GM19324 (cell line): ENCODE measurements at regions not wholly inside any gene's neighbourhood (a gene's known extent, or its start where the extent isn't known, plus 50 kb on each side); places are given as distances from the start of the nearest gene placed in this dataset.
"Not testable (repeated sequence)": the region's sequence is repeated elsewhere in the genome, so short reads cannot be mapped to it uniquely, and the experiment has no call there.

Source experiments
- ATAC-seq: cut with Tn5 transposase; IDR thresholded peaks from one replicate; pipeline ENCODE4 v1.9.1; 2021; ENCODE audit warnings: mild to moderate bottlenecking, moderate library complexity; ENCODE audit not compliant: unreplicated experiment, low FRiP score

- no peak for ATAC-seq
Observed at GRCh38 chr10:124156524-124157260, 63.3 kb upstream of the CHST15 start.

DNA sequence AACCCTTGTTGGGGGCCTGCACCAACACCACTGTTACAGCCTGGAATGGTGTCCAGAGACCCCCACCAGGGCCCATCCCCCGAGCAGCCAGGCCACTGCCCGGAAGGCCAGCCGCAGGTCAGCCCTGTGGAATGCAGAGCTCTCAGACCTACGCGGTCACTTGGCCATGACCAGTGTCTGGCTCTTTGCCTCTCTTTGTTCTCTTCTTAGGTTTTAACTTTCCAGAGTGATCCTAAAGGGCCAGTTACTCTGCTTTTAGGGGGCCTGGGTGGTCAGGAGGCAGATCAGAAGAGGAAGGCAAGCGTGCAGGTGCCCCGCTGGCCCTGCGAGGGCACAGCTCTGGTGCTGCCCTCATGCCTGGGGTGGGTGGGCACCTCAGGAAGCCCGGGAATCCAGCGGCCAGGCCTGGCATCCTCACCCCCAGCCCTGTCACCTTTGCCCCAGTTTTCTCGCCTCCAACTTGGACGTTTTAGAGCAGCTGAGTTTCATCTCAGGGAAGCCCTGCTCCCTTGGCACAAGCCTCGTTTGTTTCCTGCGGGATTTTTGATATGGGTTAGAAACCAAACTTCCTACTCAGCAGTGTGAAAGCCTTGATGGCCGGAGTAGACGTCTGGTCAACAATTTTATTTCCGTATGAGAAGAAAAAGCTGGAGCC is 62.5 kb upstream of the CHST15 start:
- ATAC-seq, result no peak

DNA sequence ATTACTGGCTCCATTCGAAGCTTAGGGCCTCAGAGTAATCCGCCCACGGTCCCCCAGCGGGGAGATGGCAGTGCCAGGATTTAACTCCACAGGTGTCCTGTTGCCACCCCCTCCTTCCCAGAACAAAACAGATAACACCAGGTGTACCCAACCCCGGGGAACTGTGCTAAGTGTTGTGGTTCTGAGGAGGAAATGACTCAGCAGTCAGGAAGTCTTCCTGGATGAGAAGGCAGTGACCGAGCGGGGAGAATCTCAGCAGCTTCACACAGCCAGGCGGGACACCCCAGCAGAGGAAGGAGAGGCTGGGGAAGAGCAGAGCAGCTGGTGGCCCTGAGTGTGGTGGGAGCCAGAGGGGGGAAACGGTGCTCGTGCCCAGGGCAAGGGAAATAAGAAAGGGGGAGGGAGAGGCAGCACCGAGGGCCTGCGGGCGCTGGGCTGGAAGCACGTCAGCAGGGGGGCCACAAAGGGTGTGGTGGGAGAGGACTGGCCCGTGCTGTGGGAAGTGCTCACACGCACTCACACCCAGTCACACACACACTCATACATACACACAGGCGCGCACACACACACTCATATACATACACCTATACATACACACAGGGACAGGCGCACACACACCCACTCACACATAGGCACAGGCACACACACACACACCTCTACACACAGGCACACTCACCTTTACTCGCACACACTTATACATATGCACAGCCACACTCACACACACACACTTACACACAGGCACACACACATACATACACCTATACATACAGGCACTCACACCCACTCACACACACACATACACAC is 59.8 kb upstream of the CHST15 start:
- ATAC-seq, result peak; percentile 38

DNA sequence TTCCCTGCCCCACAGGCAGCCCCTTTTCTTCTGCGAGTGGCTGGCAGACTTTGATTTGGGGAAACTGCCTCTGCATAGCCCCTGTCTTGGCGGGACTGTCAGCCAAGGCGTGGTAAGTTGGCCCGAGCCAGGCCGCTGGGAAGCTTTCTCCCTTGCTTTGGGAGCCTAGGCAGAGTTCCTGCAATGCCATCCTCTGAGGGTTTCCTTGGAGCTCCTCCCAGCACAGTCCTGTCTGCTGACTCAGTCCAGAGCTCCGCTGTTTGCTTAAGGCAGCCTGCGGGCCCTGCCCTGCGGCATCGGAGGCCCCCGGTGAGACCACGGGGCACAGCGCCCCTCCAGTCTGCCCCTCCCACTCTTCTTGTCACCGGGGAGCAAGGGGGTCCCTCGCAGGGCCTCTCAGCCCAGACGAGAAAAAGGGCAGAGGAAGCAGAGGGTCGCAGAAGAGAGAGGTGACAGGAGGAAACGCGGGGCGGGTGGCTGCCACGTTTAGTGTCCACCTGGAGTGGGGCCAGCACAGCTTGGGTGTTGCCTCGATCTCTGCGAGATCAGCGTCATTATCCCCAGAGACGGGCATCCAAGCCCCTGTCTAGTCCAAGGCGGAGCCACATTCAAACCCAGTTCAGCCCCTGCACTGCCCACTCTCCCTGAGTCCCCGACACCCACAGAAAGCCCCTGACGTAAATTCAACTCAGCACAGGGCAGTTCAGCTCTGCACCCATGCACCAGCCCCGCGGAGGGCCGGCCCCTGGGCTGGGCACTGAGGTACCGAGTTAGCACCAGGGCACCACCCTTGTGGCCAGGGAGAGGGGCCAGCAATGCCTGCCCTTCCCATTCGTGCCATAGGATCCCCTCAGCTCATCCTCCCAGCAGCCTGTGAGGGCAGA is 59.0 kb upstream of the CHST15 start:
- peak; percentile 11 for ATAC-seq

DNA sequence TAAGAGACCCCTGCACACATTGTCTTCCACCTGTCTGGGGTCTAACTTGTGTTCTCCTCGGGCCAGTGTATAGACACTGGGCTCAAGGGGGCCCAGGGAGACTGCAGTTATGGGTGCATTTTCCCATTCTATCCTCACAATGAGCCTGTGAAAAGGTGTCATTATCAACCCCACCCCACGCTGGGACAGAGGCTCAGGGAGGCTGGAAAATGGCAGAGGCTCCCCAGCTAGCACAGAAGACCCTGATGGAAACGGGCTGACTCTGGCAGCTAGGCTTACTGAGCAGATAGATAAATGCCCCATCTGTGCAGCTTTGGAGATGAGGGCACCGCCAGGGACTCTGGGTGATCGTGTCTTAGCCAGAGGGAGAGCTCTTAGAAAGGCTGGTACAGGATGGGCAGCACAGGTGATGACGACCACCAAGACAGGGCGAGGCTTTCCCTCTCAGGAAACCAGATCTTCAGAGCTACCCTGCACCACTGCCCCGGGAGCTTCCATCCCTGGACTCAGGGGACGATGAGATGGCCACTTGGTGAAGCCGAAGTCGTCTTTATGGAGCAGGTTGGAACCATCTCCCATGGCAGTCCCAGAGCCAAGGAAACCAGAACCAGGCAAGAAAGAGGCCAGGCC is 58.2 kb upstream of the CHST15 start:
- no peak for ATAC-seq

GRCh38 chr10:124150807-124151417 is 57.5 kb upstream of the CHST15 start:
- ATAC-seq, result no peak

DNA sequence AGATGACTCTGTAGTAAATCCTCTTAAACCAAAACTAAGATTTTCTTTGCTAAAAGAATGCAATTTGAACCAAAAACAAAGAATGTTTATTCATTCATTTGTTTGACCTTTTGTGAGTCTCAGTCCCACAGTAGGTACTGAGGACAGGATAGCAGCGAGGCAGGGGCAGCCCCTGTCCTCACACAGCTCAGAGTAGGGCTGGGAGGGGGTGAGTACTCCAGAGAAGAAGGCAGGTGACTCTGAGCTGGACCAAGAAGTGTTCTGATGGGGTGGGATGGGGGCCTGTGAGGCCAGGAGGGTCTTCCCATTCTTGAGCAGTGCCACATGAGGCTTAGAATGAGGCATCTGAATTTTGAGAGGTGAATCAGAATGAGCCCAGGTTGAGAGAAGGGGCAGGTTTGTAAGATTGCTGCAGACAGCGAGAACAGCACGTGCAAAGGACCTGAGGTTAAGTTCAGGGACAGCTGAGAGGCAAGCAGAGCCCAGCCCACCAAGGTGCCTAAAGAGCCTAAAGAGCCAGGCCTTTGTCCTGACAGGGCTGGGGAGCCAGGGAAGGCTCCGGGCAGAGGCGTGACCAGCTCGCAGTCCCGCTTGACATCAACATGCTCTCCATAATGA is 56.9 kb upstream of the CHST15 start:
- ATAC-seq, result no peak

DNA sequence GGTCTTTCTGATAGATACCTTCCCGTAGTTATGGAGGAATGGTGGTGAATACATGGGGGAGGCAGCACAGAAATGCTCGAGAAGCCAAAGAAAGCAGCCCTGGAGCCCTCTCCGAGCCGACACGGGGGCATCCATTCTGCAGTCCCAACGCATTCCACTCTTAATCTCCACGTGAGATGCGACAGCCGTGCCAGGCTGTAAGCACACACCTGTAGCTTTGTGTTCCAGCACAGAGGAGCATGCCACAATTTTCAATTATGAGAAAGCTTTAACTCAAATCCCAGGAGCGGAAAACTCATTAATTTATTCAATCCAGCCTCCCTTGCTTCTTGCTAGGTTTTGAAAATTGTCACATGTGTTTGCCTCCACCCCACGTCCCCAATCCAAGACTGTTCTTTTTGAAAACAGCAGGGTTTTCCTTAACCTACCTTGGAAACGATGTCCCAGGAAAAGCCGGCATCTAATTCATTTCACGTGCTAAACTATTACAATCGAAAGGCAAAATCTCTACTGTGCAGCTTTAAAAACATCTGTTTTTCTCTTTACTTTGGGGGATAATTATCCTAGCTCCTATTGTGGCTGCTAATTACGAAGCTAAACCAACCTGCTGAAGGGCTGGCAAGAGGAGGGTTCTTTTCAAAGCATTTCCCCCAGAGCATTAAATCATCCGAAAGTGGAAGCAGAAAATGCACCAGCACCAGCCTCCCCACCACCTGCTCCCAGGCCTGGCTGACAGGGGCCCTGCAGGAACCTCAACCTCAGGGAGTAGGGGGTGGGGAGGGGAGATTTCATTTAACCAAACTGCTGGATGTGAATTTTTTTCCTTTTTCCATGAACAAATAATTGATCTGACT is 56.0 kb upstream of the CHST15 start:
- no peak for ATAC-seq

- ATAC-seq, result not testable (repeated sequence)
Observed at GRCh38 chr10:124148509-124149188, 55.3 kb upstream of the CHST15 start.

- no peak for ATAC-seq
Observed at GRCh38 chr10:124146483-124146882, 53.1 kb upstream of the CHST15 start.

DNA sequence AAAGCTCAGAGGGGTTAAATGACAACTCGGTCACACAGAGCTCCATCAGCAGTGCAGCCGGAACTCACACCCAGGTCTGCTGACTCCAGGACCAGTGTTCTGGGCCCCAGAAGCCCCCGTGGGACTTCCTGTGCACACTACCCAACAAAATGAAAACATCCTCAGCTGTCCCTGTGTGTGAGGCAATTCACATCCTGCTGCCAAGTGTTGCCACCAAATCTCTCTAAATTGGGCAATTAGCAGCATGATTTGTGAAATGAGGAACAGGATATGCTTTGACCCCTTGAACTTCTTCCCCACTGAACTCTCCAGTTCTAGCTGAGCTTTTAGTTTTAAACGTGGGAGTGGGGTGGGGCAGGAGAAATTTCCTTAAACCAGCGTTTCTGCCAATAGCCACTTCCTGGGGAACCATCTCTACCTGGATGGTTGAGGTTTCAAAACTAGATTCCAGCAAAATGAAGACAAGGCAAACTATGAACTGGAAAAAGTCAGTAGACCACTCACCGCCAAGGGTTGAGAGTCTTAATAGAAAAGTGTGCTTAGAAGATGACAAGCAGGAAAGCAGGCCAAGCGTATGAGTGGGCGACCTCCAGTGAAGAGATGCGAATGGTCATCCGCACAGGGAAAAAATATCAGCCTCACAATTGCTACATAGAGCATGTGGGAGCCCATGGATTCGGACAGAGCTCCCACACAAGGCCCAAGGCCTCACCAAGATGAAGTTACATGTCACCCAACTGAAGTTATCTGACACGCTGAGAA is 51.9 kb upstream of the CHST15 start:
- no peak for ATAC-seq

DNA sequence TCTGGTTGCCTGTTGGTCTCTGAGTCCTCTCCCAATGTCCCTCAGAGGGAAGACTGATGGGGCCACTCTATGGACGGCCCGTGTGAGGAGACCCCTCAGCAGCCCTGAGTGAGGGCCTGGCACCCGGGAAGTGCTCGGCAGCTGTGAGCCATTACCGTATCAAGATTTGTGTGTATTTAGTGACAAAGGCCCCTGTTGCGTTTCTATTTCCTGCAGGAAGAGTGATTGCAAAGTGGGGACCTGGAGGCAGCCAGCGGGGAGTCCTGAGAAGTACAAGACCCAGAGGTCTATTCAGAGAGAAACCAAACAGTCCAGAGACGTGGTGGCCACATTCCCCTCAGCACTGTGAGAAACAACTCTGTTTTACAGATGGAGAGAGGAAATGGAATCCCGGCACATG is 51.1 kb upstream of the CHST15 start:
- ATAC-seq, result no peak

- no peak for ATAC-seq
Observed at GRCh38 chr10:124143721-124144120, 50.3 kb upstream of the CHST15 start.
